Activated CD4-positive, alpha-beta T cell treated with anti-CD3 and anti-CD28 coated beads, Interleukin-10, Interleukin-2, amounts not matched to agents 100 ng/mL and 50 ng/mL, durations not matched to agents 16 hours and 8 hours (primary cell): ENCODE measurements at regions not wholly inside any gene's neighbourhood (a gene's known extent, or its start where the extent isn't known, plus 50 kb on each side); places are given as distances from the start of the nearest gene placed in this dataset.

Experiments used
- DNase-seq: peaks from one replicate; pipeline ENCODE4 v3.0.0-alpha.2; 2020

DNA sequence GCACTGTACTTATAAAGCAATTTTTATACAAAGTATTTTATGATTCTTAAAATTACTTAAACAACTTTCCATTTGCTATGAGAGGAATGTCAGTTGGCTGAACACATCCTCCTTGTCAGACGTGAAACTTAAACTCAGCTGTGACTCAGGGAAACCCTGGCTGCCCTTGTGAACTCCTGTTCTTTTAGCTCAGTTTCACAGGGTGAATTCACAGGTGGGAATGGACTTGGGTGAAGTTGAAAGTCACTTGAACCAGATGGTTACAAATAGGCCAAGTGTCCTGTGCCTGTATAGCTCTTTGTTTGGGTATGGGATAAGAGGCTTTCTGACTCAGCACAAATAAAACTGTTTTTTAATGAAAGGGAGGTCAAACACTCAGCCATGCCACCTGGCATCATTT is 67.4 kb upstream of the FAM47B start:
- no peak for DNase-seq

DNA sequence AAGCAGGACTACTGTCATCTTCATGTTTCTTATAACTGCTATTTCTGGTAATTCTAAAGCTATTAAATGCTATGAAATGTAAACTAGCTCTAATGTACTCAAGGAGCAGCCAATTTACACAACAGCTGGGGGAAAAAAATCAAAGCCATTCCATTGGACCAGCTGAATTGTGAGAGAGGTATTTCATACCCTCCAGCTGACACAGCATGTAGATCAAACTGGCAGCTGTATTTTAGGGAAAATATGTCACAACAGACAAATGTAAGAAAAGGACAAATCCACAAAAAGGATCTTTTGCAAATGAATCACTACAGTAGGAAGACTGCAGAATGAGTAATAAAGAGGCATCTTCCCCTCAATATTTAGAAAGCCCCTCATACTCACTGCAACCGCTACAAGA is 65.2 kb upstream of the FAM47B start:
- DNase-seq: no peak

DNA sequence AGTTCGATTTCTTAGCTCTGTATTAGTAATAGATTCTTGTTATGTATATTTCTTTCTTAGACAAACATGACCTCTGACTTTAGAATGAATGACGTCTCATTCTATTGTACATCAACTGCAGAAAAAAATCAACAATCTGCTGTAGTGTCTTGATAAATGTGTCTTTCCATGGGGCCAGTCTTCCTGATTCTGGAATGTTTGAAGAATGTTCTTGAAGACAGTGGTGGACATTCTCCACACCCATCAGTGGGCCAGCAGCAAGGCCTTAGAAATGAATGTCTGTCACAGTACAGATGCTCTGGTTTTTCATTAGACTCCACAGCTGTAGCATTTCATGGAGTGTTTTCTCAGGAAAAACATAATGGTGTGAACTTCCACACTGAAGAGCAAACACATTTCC is 63.2 kb upstream of the FAM47B start:
- DNase-seq: no peak

DNA sequence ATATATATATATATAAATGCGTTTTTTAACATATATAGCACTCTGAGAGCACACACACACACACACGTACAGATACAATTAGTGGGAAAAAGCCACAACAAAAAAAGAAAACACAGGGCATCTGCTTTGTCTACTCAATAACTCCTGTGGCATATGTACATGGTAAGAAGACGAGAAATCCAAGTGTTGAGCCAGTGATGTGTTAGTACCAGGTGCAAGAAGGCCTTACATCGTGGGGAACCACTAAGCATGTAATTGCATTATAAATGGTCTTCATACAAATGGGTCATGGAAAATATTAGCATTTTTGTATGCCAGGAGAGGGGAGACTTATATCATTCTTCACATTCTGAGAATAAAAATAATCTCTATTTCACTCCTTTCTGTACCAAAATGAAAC is 62.7 kb upstream of the FAM47B start:
- no peak for DNase-seq

DNA sequence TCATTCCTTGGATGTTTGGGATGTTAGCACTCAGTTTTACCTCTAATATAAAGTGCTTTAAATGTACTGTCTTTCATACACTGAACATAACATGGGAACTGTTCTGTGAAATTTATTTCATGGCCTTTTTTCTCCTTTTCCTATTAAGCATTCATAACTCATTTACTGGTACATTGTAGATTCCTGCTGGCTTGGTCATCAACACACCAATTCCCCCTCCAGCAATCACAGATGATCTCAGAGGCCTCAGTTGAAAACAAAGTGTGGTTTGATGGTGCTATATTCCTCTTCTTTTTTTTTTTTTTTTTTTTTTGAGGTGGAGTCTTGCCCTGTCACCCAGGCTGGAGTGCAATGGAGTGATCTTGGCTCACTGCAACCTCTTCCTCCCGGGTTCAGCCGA is 61.9 kb upstream of the FAM47B start:
- DNase-seq: no peak

DNA sequence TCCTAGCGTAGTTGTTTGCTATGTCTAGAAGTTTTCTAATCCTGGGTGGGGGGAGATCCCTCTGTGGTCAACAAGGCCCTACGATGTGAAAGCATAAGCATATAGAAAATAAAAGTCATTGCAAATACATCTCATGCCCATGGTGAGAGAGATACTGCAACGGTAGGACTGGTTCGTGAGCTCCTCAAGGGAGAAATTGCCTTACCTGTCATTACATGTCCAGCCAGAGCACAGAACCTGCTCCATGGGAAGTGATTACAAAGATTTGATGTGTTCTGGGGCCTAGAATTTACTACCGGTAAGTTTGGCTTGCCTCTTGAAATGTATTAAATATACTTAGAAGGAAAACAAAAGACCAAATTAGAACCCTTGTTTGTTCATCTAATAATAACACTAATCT is 60.9 kb upstream of the FAM47B start:
- no peak for DNase-seq

DNA sequence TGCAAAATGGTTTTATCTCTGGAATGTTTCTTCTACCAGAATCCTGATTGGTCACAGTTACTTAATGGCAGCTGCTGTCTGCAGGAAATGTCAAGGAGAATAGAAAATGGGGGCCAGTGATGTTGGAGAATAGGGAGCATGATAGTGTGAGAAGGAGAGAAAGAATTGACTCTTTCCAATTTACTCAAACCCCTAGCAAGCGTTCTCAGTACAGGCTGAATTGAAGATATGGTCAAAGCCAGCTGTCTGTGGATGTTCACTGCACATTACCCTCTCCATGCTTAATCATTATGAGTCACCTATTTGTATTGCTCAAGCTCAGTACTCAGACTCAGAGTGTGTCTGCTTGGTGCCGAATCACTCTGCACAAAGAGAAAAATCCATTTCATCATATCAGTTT is 57.8 kb upstream of the FAM47B start:
- DNase-seq: peak; percentile 1

DNA sequence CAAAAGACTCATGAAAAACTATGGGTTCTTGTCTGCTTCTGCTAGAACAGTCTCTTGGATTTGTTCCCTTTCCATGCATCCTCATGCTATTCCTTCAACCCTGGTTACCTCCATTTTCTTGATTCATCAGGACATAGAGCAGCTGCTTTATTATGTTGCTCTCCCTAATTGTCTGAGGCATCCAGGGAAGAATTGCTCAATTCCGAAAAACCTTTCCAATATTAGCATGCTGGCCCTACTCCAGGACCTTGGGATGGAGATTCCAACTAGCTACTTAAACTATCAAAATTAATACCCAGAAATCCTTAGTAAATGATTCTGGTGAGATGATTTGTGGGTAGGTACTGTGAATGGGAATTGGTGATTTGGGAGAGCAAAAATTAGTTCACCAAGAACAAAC is 56.6 kb upstream of the FAM47B start:
- no peak for DNase-seq

DNA sequence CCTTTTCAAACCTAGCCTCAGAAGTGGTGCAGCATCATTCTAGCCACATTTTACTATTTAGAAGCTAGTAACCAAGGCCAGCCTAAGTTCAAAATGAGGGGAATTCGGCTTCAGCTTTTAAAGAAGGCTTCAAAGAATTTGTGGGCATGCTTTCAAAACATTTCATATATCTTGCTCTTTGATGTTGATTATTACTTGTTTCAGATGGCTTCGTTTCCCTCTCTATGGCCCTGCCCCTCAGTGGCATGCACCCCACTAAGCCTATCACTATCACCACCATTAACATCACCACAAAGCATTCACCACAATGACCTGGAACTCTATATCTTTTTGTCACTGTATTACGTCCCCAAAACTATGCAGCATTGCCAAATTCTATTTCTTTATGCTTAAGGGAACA is 51.2 kb upstream of the FAM47B start:
- no peak for DNase-seq
